KMS-11 (cell line): ENCODE measurements at regions not wholly inside any gene's neighbourhood (a gene's known extent, or its start where the extent isn't known, plus 50 kb on each side); places are given as distances from the start of the nearest gene placed in this dataset.

Experiments used
- H2AFZ ChIP-seq: fragments of 200-600 bp; sonication (generic); 2 replicates; pipeline ENCODE4 v1.6.1; 2016; ENCODE audit warnings: antibody characterized with exemption, mixed run types, low read depth
- H3K27ac ChIP-seq: fragments of 200-600 bp; sonication (generic); 2 replicates; pipeline ENCODE4 v1.6.1; 2016; ENCODE audit warnings: mild to moderate bottlenecking, mixed run types
- H3K27me3 ChIP-seq: fragments of 200-600 bp; sonication (generic); 2 replicates; pipeline ENCODE4 v1.6.1; 2017; ENCODE audit warnings: mild to moderate bottlenecking, low read depth, mixed run types, moderate library complexity; ENCODE audit not compliant: insufficient read depth
- H3K36me3 ChIP-seq: fragments of 200-600 bp; sonication (generic); 2 replicates; pipeline ENCODE4 v1.6.1; 2017; ENCODE audit warnings: mild to moderate bottlenecking, mixed run types; ENCODE audit not compliant: insufficient read depth
- H3K4me1 ChIP-seq: fragments of 200-600 bp; sonication (generic); 2 replicates; pipeline ENCODE4 v1.6.1; 2016; ENCODE audit warnings: mild to moderate bottlenecking, low read depth, mixed run types; ENCODE audit not compliant: poor library complexity, severe bottlenecking
- H3K4me2 ChIP-seq: fragments of 200-600 bp; sonication (generic); 2 replicates; pipeline ENCODE4 v1.7.0; 2016; ENCODE audit warnings: mild to moderate bottlenecking, mixed run types
- H3K4me3 ChIP-seq: fragments of 200-600 bp; sonication (generic); IDR thresholded peaks from 2 replicates; pipeline ENCODE4 v1.6.1; 2017; ENCODE audit warnings: low read depth, low read length, mixed read lengths; ENCODE audit not compliant: insufficient read depth
- H3K79me2 ChIP-seq: fragments of 200-600 bp; sonication (generic); 2 replicates; pipeline ENCODE4 v1.6.1; 2016; ENCODE audit warnings: low read depth, mixed run types; ENCODE audit not compliant: insufficient read depth
- H3K9ac ChIP-seq: fragments of 200-600 bp; sonication (generic); 2 replicates; pipeline ENCODE4 v1.6.1; 2016; ENCODE audit warnings: mild to moderate bottlenecking, mixed run types
- H4K20me1 ChIP-seq: fragments of 200-600 bp; sonication (generic); 2 replicates; pipeline ENCODE4 v1.6.1; 2016; ENCODE audit warnings: mild to moderate bottlenecking, mixed run types; ENCODE audit not compliant: insufficient read depth
- CTCF ChIP-seq: fragments of 200-600 bp; sonication (generic); conservative IDR thresholded peaks from 2 replicates; pipeline ENCODE4 v1.6.1; 2017; ENCODE audit warnings: low read depth, mild to moderate bottlenecking, antibody characterized with exemption, low read length, moderate library complexity, mixed read lengths

- H3K4me3 ChIP-seq = no peak overlapping the region
- H4K20me1 ChIP-seq = no peaks in the 10 kb centered on the region
- TF ChIP-seq CTCF = no peak
Measured at GRCh38 chr4:10861036-10861435, 176.5 kb upstream of the CLNK start.

GRCh38 chr4:10856271-10856782 is 171.8 kb upstream of the CLNK start:
- H3K79me2 ChIP-seq = no peaks in the 10 kb centered on the region
- no peaks in the 10 kb centered on the region for H3K4me1 ChIP-seq
- no peak overlapping the region for H3K27ac ChIP-seq
- H3K4me2 ChIP-seq = no peak overlapping the region
- H3K36me3 ChIP-seq = no peaks in the 10 kb centered on the region
- no peak for TF ChIP-seq CTCF
- no peak overlapping the region for H2AFZ ChIP-seq
- H3K4me3 ChIP-seq = no peak overlapping the region
- no peaks in the 10 kb centered on the region for H4K20me1 ChIP-seq
- H3K9ac ChIP-seq = no peak overlapping the region
- no peaks in the 10 kb centered on the region for H3K27me3 ChIP-seq

More at GRCh38 chr4:10861036-10861435, 176.5 kb upstream of the CLNK start:
- no peak overlapping the region for H2AFZ ChIP-seq
- no peaks in the 10 kb centered on the region for H3K79me2 ChIP-seq
- H3K4me2 ChIP-seq = no peak overlapping the region
- no peak overlapping the region for H3K9ac ChIP-seq
- no peak overlapping the region for H3K27ac ChIP-seq
- no peaks in the 10 kb centered on the region for H3K36me3 ChIP-seq
- no peaks in the 10 kb centered on the region for H3K27me3 ChIP-seq
- H3K4me1 ChIP-seq = no peaks in the 10 kb centered on the region

GRCh38 chr4:10853196-10853595 is 168.6 kb upstream of the CLNK start:
- no peak overlapping the region for H3K4me3 ChIP-seq
- peak overlapping the region; percentile 19; the same call in 1 of the 2 replicates for H3K4me2 ChIP-seq
- no peaks in the 10 kb centered on the region for H4K20me1 ChIP-seq
- H3K27me3 ChIP-seq = no peaks in the 10 kb centered on the region
- no peak overlapping the region for H2AFZ ChIP-seq
- no peaks in the 10 kb centered on the region for H3K79me2 ChIP-seq
- no peaks in the 10 kb centered on the region for H3K4me1 ChIP-seq
- TF ChIP-seq CTCF = no peak
- no peak overlapping the region for H3K27ac ChIP-seq
- H3K36me3 ChIP-seq = no peaks in the 10 kb centered on the region
- H3K9ac ChIP-seq = no peak overlapping the region

- H3K79me2 ChIP-seq = no peaks in the 10 kb centered on the region
- H3K27me3 ChIP-seq = no peaks in the 10 kb centered on the region
- no peaks in the 10 kb centered on the region for H4K20me1 ChIP-seq
- no peak overlapping the region for H2AFZ ChIP-seq
- H3K4me1 ChIP-seq = peaks cover 12% of the 10 kb centered on the region
- no peak overlapping the region for H3K4me3 ChIP-seq
- no peaks in the 10 kb centered on the region for H3K36me3 ChIP-seq
- H3K4me2 ChIP-seq = no peak overlapping the region
- no peak for TF ChIP-seq CTCF
- no peak overlapping the region for H3K27ac ChIP-seq
- H3K9ac ChIP-seq = no peak overlapping the region
Measured at GRCh38 chr4:10841697-10842096, 157.1 kb upstream of the CLNK start.
